A549 (cell line): ENCODE measurements at regions not wholly inside any gene's neighbourhood (a gene's known extent, or its start where the extent isn't known, plus 50 kb on each side); places are given as distances from the start of the nearest gene placed in this dataset.

ENCODE experiments used
- ATAC-seq, 2 experiments: fragments of 200-7000 bp in 1 of 2; fragments of >200 bp in 1 of 2; cut with Nextera tagmentation in 1 of 2; cut with Tn5 transposase in 1 of 2; 3 replicates each; pipeline versions ENCODE4 v1.8.0 to v1.9.1; 2018 to 2020; ENCODE audit warnings: mild to moderate bottlenecking in 1 of 2, moderate library complexity in 1 of 2
- CTCF ChIA-PET: fragments of 300-600 bp; sonication (Branson Sonifier 250); formaldehyde crosslinking; extraction: SDS; loops from one replicate; lab custom pipeline; 2021; ENCODE audit warnings: antibody characterized with exemption, inconsistent platforms; lab: Yijun Ruan, JAX
- POLR2A ChIA-PET: fragments of 350-600 bp; formaldehyde crosslinking; extraction: SDS; loops from one replicate; lab custom pipeline; 2021; ENCODE audit warnings: antibody characterized with exemption, inconsistent platforms; lab: Yijun Ruan, JAX
- DNase-seq, 2 experiments: peaks; one replicate each; pipeline versions ENCODE4 v3.0.0 to v3.0.0-alpha.2; 2011 to 2016; ENCODE audit warnings: low read depth in 1 of 2, low spot score in 1 of 2
- FAIRE-seq: peaks from 2 replicates; lab custom pipeline; 2011; peaks lifted over from hg19 to GRCh38; lab: Jason Lieb, UNC
- H3K27ac ChIP-seq, 2 experiments: fragments of >200 bp; sonication (Bioruptor Twin); formaldehyde crosslinking; 3 replicates each; pipeline ENCODE4 v1.5.1; 2016 to 2017
- H3K4me1 ChIP-seq: fragments of >200 bp; sonication (Bioruptor Twin); formaldehyde crosslinking; 3 replicates; pipeline ENCODE4 v1.6.1; 2016
- H3K4me2 ChIP-seq: fragments of >200 bp; sonication (Bioruptor Twin); formaldehyde crosslinking; 3 replicates; pipeline ENCODE4 v1.6.1; 2016
- H3K4me3 ChIP-seq: fragments of >200 bp; sonication (Bioruptor Twin); formaldehyde crosslinking; 3 replicates; pipeline ENCODE4 v1.5.1; 2016
- H3K9me3 ChIP-seq: fragments of >200 bp; sonication (Bioruptor Twin); formaldehyde crosslinking; 3 replicates; pipeline ENCODE4 v1.6.1; 2016
- ATOH8 ChIP-seq: fragments of 250-450 bp; sonication (Bioruptor Pico); IDR thresholded peaks from 2 replicates; pipeline ENCODE4 v1.5.0; 2020; ENCODE audit warnings: low read depth, mild to moderate bottlenecking, moderate library complexity
- CBX2 ChIP-seq: fragments of 200-600 bp; sonication (generic); IDR thresholded peaks from 2 replicates; pipeline ENCODE4 v1.6.1; 2016; ENCODE audit warnings: low read depth, mild to moderate bottlenecking, borderline replicate concordance
- CBX8 ChIP-seq: fragments of 200-600 bp; sonication (generic); IDR thresholded peaks from 2 replicates; pipeline ENCODE4 v1.6.1; 2016
- CHD2 ChIP-seq: fragments of 150-350 bp; IDR thresholded peaks from 2 replicates; pipeline ENCODE4 v1.6.1; 2014; ENCODE audit warnings: low read length; ENCODE audit not compliant: partially characterized antibody
- EHMT2 ChIP-seq: fragments of 200-600 bp; sonication (generic); IDR thresholded peaks from 2 replicates; pipeline ENCODE4 v1.6.1; 2016; ENCODE audit warnings: antibody characterized with exemption, low read depth, mild to moderate bottlenecking, moderate library complexity
- ELK1 ChIP-seq: fragments of 150-350 bp; IDR thresholded peaks from 2 replicates; pipeline ENCODE4 v1.6.1; 2014; ENCODE audit warnings: low read depth, mild to moderate bottlenecking, low read length
- EP300 ChIP-seq, 2 experiments: fragments of >200 bp; sonication (Bioruptor Twin); formaldehyde crosslinking; IDR thresholded peaks; 2 replicates in 1 of 2; 3 replicates in 1 of 2; pipeline ENCODE4 v1.6.1; 2016 to 2017
- ESRRA ChIP-seq: fragments of 150-350 bp; IDR thresholded peaks from 2 replicates; pipeline ENCODE4 v1.6.1; 2014; ENCODE audit warnings: mild to moderate bottlenecking, low read length, borderline replicate concordance
- GATA3 ChIP-seq: IDR thresholded peaks from 2 replicates; pipeline ENCODE4 v1.6.1; 2012; ENCODE audit warnings: borderline replicate concordance
- HEYL ChIP-seq: fragments of 250-450 bp; sonication (Bioruptor Pico); IDR thresholded peaks from 2 replicates; pipeline ENCODE4 v1.8.0; 2021; ENCODE audit warnings: mild to moderate bottlenecking, moderate library complexity
- JUN ChIP-seq, 2 experiments: fragments of >200 bp; sonication (Bioruptor Twin); formaldehyde crosslinking; IDR thresholded peaks; 2 replicates in 1 of 2; 3 replicates in 1 of 2; pipeline ENCODE4 v1.6.1; 2016 to 2017
- JUNB ChIP-seq: fragments of >200 bp; sonication (Bioruptor Twin); formaldehyde crosslinking; IDR thresholded peaks from 2 replicates; pipeline ENCODE4 v1.6.1; 2016
- KDM1A ChIP-seq: fragments of 200-600 bp; sonication (generic); IDR thresholded peaks from 2 replicates; pipeline ENCODE4 v1.6.1; 2016; ENCODE audit warnings: low read depth, mild to moderate bottlenecking
- KDM5A ChIP-seq: fragments of 200-600 bp; sonication (generic); IDR thresholded peaks from 2 replicates; pipeline ENCODE4 v1.6.1; 2016; ENCODE audit warnings: antibody characterized with exemption, mild to moderate bottlenecking
- MAX ChIP-seq: IDR thresholded peaks from 2 replicates; pipeline ENCODE4 v1.6.1; 2012
- MAZ ChIP-seq: fragments of 150-350 bp; IDR thresholded peaks from 2 replicates; pipeline ENCODE4 v1.6.1; 2014; ENCODE audit warnings: antibody characterized with exemption, low read depth, low read length, borderline replicate concordance
- MYC ChIP-seq: IDR thresholded peaks from 2 replicates; pipeline ENCODE4 v1.6.1; 2012; ENCODE audit warnings: mild to moderate bottlenecking, inconsistent platforms, low read length, improper control_type of control experiment, borderline replicate concordance
- NFE2L2 ChIP-seq: fragments of 150-350 bp; conservative IDR thresholded peaks from 2 replicates; pipeline ENCODE4 v1.6.1; 2014; ENCODE audit warnings: low read length
- POLR2A ChIP-seq: IDR thresholded peaks from 2 replicates; pipeline ENCODE4 v1.6.1; 2012; ENCODE audit warnings: mild to moderate bottlenecking, low read length
- RAD21 ChIP-seq, 2 experiments: fragments of >200 bp in 1 of 2; sonication (Bioruptor Twin) in 1 of 2; formaldehyde crosslinking in 1 of 2; IDR thresholded peaks in 1 of 2; conservative IDR thresholded peaks in 1 of 2; 2 replicates in 1 of 2; 3 replicates in 1 of 2; pipeline ENCODE4 v1.6.1; 2012 to 2018; ENCODE audit warnings: inconsistent platforms in 1 of 2
- TFCP2L1 ChIP-seq: fragments of 250-450 bp; sonication (Bioruptor Pico); IDR thresholded peaks from 2 replicates; pipeline ENCODE4 v1.5.0; 2021; ENCODE audit warnings: mild to moderate bottlenecking
- ZNF302 ChIP-seq: fragments of 250-450 bp; sonication (Bioruptor Pico); IDR thresholded peaks from 2 replicates; pipeline ENCODE4 v1.9.0; 2021; ENCODE audit warnings: inconsistent platforms, mild to moderate bottlenecking, moderate library complexity
- WGBS: methylation state at CpG from one replicate; pipeline ENCODE4 v1.1.6; 2017; ENCODE audit errors: missing lambda C conversion rate; 5-methylcytosine and 5-hydroxymethylcytosine counted together

GRCh38 chr6:168388641-168389633 lies 52.0 kb upstream of the SMOC2 start (continued):
- TF ChIP-seq ATOH8 (CRISPR knock-in tag) (no peak), CBX8 (no peak), EHMT2 (no peak), CHD2 (no peak), JUNB (no peak), KDM1A (no peak), CBX2 (no peak)

- Histone ChIP-seq H3K4me2 (no peak overlapping the region), H3K27ac (no peak overlapping the region), H3K4me3 (no peak overlapping the region), H3K9me3 (no peaks in the 10 kb centered on the region), H3K4me1 (no peaks in the 10 kb centered on the region)
- POLR2A ChIA-PET, result no interaction called here
- TF ChIP-seq RAD21 (conservative IDR thresholded peaks at IDR 0.05 in 1 of 2, IDR thresholded peaks at IDR 0.05 in 1 of 2) (no peak), MAZ (no peak), KDM5A (no peak), EP300 (IDR thresholded peaks at IDR 0.05) (no peak), POLR2A (no peak), ESRRA (no peak), JUN (IDR thresholded peaks at IDR 0.05) (no peak), ATOH8 (CRISPR knock-in tag) (no peak), EHMT2 (no peak), MYC (no peak), GATA3 (no peak), ELK1 (no peak), TFCP2L1 (CRISPR knock-in tag) (no peak), MAX (no peak), HEYL (no peak), ZNF302 (no peak), NFE2L2 (no peak)
- FAIRE-seq (no peak), DNase-seq (no peak), ATAC-seq (no peak; a peak in 1 of 6 replicates)
- 6% methylated on average over 5 of the region's 17 CpGs for WGBS
- CTCF ChIA-PET, result no interaction called here
Observed at GRCh38 chr6:168390749-168391420, 50.1 kb upstream of the SMOC2 start.
